H1 (cell line): ENCODE measurements at regions not wholly inside any gene's neighbourhood (a gene's known extent, or its start where the extent isn't known, plus 50 kb on each side); places are given as distances from the start of the nearest gene placed in this dataset.

ENCODE experiments used
- BACH1 ChIP-seq: IDR thresholded peaks from 2 replicates; pipeline ENCODE4 v1.6.1; 2012; ENCODE audit warnings: low read length, improper control_type of control experiment
- CHD1 ChIP-seq: IDR thresholded peaks from 2 replicates; pipeline ENCODE4 v1.6.1; 2012; ENCODE audit warnings: low read depth, low read length, improper control_type of control experiment
- EGR1 ChIP-seq: IDR thresholded peaks from 2 replicates; pipeline ENCODE4 v1.6.1; 2011; ENCODE audit warnings: low read depth, low read length, borderline replicate concordance
- NANOG ChIP-seq: IDR thresholded peaks from 2 replicates; pipeline ENCODE4 v1.6.1; 2011; ENCODE audit warnings: low read length, low read depth, mild to moderate bottlenecking, inconsistent platforms; ENCODE audit not compliant: insufficient read depth, poor library complexity, severe bottlenecking
- RAD21 ChIP-seq, 2 experiments: IDR thresholded peaks in 1 of 2; conservative IDR thresholded peaks in 1 of 2; 2 replicates each; pipeline ENCODE4 v1.6.1; 2011; ENCODE audit warnings: low read depth in 2 of 2, low read length in 2 of 2, improper control_type of control experiment in 1 of 2, inconsistent platforms in 1 of 2, mild to moderate bottlenecking in 1 of 2, moderate library complexity in 1 of 2

- no peak for TF ChIP-seq RAD21 (IDR thresholded peaks at IDR 0.05 in 1 of 2, conservative IDR thresholded peaks at IDR 0.05 in 1 of 2; ENCODE audit: low read depth in 2 of 2, low read length in 2 of 2)
- no peak for TF ChIP-seq EGR1
- TF ChIP-seq NANOG: no peak
- TF ChIP-seq BACH1: no peak
- TF ChIP-seq CHD1: no peak
Measured at GRCh38 chr7:131621652-131622051, 65.2 kb upstream of the PODXL start (continued).
